ENCODE measurements at regions not wholly inside any gene's neighbourhood (a gene's known extent, or its start where the extent isn't known, plus 50 kb on each side); places are given as distances from the start of the nearest gene placed in this dataset.

- TF ChIP-seq POLR2A (IDR thresholded peaks at IDR 0.05) (no peak), CTCF (IDR thresholded peaks at IDR 0.05) (no peak)
These were observed 473.7 kb upstream of the FLRT2 start for GRCh38 chr14:85056267-85056666.
